HG03060 (cell line): ENCODE measurements at regions not wholly inside any gene's neighbourhood (a gene's known extent, or its start where the extent isn't known, plus 50 kb on each side); places are given as distances from the start of the nearest gene placed in this dataset.
"Not testable (repeated sequence)": the region's sequence is repeated elsewhere in the genome, so short reads cannot be mapped to it uniquely, and the experiment has no call there.

Experiments used
- ATAC-seq: cut with Tn5 transposase; IDR thresholded peaks from one replicate; pipeline ENCODE4 v1.9.1; 2021; ENCODE audit warnings: low read depth, moderate number of reproducible peaks; ENCODE audit not compliant: unreplicated experiment

GRCh38 chr3:144770915-144771351, 799.3 kb downstream of the DIPK2A start:
- ATAC-seq, result no peak

DNA sequence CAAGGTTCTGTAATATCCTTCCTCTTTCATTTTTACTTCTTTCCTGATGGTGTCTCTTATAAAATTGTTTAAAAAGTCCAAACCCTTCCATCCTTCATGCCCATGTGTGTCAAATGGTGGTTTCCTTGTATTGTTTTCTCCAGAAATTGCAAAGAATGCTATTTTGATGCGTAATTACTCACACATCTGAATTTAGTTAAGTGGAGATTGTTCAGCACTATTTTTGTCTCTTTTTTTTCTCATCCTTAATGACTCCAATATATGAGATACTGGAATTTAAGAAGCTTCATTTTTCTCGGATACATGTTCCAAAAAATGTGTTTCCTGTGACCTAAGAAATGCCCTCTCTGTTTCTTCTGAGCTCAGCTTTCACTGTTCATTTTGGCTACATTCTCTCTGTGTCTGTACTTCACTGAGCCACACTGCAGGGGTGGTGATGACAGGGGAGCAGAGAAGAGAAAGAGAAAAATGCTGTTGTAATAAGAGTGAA, 799.8 kb downstream of the DIPK2A start:
- no peak for ATAC-seq

DNA sequence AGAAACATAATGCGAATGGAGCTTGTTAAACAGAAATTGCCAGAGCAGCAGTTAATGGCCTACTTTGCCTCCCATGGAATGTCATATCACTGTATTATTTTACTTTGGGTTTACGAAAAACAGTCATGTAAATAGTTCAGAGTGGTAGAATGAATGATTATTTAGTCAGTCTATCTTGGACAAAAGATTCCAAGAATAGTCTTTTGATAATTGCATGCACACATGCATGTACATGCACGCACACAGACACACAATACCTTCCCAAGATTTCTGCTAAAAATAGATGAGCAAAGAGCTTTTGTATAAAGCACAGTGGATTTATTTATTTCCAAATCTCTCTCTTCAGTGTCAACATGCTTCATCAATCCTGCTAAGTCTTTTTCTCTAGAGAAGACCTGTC, 800.7 kb downstream of the DIPK2A start:
- no peak for ATAC-seq

DNA sequence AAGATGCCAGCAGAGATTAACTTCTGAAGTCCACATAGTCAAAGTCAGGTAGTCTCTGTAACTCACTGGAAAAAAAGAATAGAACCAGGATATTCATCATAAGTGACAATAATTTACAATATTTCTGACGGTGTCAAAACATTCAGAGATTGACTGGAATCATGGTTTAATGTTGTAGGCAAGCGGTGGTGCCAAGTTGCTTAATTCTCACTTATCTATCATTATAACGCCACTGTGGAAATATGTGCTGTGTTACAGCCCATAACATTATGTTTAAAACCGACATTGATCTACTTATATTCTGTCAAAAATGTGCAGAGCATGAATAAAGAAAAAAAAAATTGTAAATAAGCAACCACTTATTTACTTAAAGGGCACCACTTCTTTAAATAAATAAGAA, 801.7 kb downstream of the DIPK2A start:
- no peak for ATAC-seq

DNA sequence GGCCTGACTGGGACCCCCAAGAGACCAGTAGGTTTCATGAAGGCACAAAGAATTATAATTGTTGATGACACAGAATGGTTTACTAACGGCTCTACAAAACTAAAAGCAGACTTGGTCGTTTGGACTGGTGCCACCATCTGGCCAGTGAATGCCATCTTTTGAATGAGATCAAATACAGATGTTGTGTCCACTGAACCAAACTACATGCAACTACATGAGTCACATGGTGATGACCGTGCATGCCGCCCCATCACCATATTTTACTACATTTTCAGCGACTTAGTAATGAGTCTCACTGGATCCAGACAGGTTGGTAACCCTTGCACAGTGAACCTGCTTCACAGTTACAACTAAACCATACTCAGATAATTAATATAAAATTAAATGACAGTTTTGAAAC, 803.3 kb downstream of the DIPK2A start:
- no peak for ATAC-seq

GRCh38 chr3:144775551-144775950, 803.9 kb downstream of the DIPK2A start:
- no peak for ATAC-seq

- ATAC-seq, result no peak
Measured at GRCh38 chr3:144777906-144778305, 806.3 kb downstream of the DIPK2A start.

DNA sequence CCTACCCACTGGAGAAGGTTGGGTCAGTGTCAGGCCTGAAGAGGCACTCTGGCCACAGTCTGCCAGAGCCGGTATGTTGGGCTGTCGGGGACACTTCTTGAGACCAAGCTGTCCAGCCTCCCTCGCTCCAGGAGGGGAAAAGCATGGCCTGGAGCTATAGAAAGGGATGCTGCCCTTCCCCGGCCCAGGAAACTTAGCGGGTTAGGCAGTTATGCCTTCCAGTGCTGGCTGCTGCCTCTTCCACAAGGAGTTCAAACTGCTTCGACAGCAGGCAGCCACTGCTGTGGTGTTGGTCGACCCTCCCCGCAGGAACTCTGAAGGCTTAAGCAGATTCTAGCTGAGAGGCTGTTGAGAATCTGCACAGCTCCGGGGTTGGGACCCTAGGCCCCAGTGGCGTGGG, 819.4 kb downstream of the DIPK2A start:
- ATAC-seq, result no peak

GRCh38 chr3:144801890-144802289, 830.3 kb downstream of the DIPK2A start:
- ATAC-seq, result no peak

GRCh38 chr3:144809380-144809779, 837.8 kb downstream of the DIPK2A start:
- no peak for ATAC-seq

DNA sequence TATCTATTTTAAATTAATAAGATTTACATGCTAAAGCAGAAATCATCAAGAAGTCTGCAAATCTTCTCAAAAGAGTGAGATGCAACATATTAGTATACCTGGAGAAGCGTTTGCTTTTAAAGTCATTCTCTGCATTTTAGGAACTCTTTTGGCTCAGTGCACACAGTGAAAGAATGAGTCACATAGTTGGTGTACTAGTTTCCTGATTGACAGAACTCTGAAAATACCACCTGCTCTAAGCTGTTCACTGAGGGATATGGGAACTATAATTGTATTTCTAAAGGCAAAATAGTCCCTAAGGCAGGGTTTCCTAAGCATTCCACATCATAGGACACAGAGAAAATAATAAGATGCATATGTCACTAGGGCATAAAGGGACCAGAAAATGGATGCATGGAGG, 838.5 kb downstream of the DIPK2A start:
- peak; percentile 78 for ATAC-seq

DNA sequence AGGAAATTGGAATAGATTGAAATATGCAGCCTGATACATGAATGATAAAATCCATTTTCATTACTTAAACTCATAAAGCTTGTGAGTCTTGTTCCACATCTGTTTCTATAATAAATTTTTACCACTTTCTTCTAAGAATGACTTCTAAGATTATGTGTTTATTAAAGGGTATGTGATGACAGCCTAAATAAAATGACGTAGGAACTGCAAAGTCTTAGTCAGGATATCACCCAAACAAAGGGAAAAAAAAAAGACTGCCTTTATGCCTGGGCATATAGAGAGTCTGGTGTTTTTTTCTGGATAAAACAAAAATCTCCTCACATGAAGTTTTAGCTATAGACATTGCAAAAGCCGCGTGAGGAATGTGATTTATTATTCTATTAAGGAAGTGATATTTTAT, 844.0 kb downstream of the DIPK2A start:
- no peak for ATAC-seq

- no peak for ATAC-seq
Measured at GRCh38 chr3:144816323-144816722, 844.7 kb downstream of the DIPK2A start.

DNA sequence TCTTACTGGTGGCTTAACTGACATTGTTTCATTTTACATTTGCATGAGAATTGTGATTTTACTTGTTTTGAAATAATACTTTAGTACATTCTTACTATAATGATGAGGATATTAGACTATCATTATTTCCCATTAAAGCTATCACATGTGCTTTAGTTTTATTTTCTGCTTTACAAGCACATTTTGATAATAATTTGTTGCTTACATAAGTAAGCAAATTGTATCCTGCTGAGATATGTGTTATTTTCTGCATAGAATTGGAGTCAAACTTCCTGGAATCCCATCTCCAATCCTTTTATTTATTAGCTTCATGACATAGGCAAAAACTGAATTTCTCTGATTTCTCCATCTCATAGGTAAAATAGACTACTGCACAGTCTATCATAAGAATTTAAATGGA, 847.4 kb downstream of the DIPK2A start:
- no peak for ATAC-seq

GRCh38 chr3:144820232-144820631, 848.6 kb downstream of the DIPK2A start:
- ATAC-seq, result not testable (repeated sequence)

GRCh38 chr3:144820726-144821125, 849.1 kb downstream of the DIPK2A start:
- ATAC-seq, result no peak

DNA sequence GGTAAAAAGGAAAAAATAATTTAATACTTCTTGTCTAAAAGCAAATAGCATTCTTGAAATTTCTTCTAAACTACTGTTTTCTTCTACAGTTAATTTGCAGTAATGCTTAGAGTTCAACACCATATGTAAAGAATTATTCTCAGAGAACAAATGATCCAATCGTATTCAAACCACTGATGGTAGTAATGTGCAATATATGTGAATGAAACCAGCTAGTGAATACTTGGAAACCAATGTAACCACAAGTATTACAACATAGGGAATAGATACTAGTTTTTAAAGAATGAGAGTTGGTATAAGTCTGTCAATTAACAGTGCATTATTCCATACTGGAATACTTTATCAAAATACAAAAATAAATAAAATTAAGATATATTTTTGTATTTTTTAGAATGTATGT, 850.0 kb downstream of the DIPK2A start:
- ATAC-seq, result no peak

- ATAC-seq, result no peak
Measured at GRCh38 chr3:144822671-144823070, 851.0 kb downstream of the DIPK2A start.

DNA sequence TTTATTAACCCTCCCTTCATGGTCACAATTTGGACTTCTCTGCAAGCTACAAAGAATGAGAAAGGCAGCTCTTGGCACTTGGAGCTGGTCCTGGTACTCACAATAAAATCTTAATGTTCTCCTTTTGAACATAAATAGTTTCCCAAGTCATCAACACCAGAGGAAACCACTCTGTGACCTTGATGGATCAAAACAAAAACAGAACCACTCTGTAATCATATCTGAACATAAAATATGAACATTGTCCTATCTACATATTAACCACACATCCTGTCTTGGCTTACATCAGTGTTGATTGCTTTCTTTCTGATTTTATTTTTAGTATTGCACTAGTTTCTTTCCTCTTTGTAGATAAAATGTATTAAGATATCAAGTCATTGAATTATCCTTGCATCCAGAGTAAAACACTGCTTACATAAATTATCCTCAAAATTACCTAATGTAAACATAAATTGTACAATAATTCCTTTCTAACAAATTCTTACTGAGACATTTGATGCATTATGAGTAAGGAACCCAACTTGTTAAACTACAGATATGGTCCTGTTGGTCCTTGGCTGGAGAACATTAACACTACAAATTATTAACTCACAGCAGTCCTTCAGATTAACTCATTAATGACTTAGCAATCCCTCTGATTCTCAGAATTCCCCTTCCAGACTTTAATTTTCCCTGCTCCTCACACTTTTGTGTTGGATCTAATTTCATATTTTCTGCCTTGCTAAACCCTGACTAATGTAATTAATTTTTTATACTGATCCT, 860.5 kb downstream of the DIPK2A start:
- ATAC-seq, result no peak

- no peak for ATAC-seq
Measured at GRCh38 chr3:144839991-144840390, 868.4 kb downstream of the DIPK2A start.

DNA sequence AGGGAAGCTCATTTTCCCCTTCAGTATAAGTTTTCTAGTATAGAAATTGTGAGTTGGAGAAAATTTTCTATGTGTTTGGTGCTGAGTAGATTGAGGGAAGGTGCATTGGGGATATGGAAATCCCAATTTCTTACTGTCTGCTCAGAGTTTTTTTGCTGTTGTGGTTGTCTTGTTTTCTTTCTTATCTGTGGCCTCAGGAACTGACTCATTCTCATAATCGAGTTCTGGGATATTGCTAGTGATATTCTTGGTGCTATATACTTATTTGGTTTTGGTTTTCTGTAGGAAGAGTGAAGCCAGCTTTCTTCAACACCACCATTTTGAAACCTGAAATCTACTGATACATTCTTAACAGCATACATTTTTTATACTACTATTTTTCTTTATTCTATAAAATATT, 869.2 kb downstream of the DIPK2A start:
- ATAC-seq, result no peak

DNA sequence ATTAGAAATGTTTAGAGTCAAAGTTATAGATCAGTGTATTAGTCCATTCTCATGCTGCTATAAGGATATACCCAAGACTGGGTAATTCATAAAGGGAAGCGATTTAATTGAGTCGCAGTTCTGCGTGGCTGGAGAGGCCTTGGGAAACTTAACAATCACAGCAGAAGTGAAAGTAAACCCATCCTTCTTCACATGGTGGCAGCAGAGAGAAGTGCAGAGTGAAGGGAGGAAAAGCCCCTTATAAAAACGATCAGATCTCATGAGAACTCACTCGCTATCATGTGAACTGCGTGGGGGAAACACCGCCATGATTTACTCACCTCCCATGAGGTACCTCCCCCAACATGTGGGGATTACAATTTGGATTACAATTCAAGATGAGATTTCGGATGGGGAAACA, 871.5 kb downstream of the DIPK2A start:
- ATAC-seq, result no peak

GRCh38 chr3:144852999-144853398, 881.4 kb downstream of the DIPK2A start:
- ATAC-seq, result no peak
